Tibial artery (tissue), 4 donors: ENCODE measurements at regions not wholly inside any gene's neighbourhood (a gene's known extent, or its start where the extent isn't known, plus 50 kb on each side); places are given as distances from the start of the nearest gene placed in this dataset.

Experiments
- DNase-seq, 2 donors: peaks; one replicate each; pipeline ENCODE4 v3.0.0-alpha.2; 2019
- H3K27ac ChIP-seq, 2 donors: fragments of 200-600 bp; sonication (generic) in 1 of 2; 1 replicate in 1 of 2; 2 replicates in 1 of 2; pipeline ENCODE4 v1.5.1; 2018 to 2019; ENCODE audit warnings: mild to moderate bottlenecking in 1 of 2
- H3K27me3 ChIP-seq, 2 donors: fragments of 200-600 bp; sonication (generic) in 1 of 2; one replicate each; pipeline versions ENCODE4 v1.5.1 to v1.6.0; 2016 to 2019
- H3K36me3 ChIP-seq, 3 donors: fragments of 200-600 bp; sonication (generic) in 2 of 3; one replicate each; pipeline ENCODE4 v1.5.1; 2016 to 2019; ENCODE audit warnings: mild to moderate bottlenecking in 2 of 3
- H3K4me1 ChIP-seq, 4 donors: fragments of 200-600 bp; sonication (generic) in 2 of 4; 1 replicate in 3 of 4; 2 replicates in 1 of 4; pipeline ENCODE4 v1.5.1; 2016 to 2019
- H3K4me3 ChIP-seq, 2 donors: fragments of 200-600 bp; sonication (generic) in 1 of 2; 1 replicate in 1 of 2; 2 replicates in 1 of 2; pipeline ENCODE4 v1.5.1; 2018 to 2019; ENCODE audit warnings: mild to moderate bottlenecking in 2 of 2
- H3K9me3 ChIP-seq, 3 donors: fragments of 200-600 bp; sonication (generic) in 1 of 3; one replicate each; pipeline ENCODE4 v1.5.1; 2016 to 2019
- CTCF ChIP-seq, 2 experiments: fragments of 200-600 bp in 1 of 2; fragments of 450-650 bp in 1 of 2; IDR thresholded peaks; one replicate each; pipeline ENCODE4 v1.5.1; 2017 to 2019; ENCODE audit warnings: antibody characterized with exemption in 2 of 2, mild to moderate bottlenecking in 1 of 2, moderate library complexity in 1 of 2
- intact Hi-C: fragments of 100-400 bp; cut with DNase I; formaldehyde crosslinking; loops from one replicate; pipeline ENCODE4 v1.15.0; 2023; ENCODE audit warnings: low total_unique reads

GRCh38 chr10:85012305-85012704, 683.9 kb downstream of the CCSER2 start:
- Histone ChIP-seq H3K27ac (no peak overlapping the region), H3K36me3 (no peaks in the 10 kb centered on the region), H3K4me1 (no peaks in the 10 kb centered on the region), H3K9me3 (no peaks in the 10 kb centered on the region), H3K4me3 (no peak overlapping the region), H3K27me3 (no peaks in the 10 kb centered on the region)
- no peak for DNase-seq
- intact Hi-C loops, result no loop called here
- no peak for TF ChIP-seq CTCF (IDR thresholded peaks at IDR 0.05)

- intact Hi-C loops, result no loop called here
- no peak for DNase-seq
- H3K4me3 ChIP-seq, result no peak overlapping the region
- no peak for TF ChIP-seq CTCF (IDR thresholded peaks at IDR 0.05)
- H3K4me1 ChIP-seq, result no peaks in the 10 kb centered on the region
- peaks cover 0 to 3% (median 0%) of the 10 kb centered on the region in 3 donors for H3K9me3 ChIP-seq
- H3K36me3 ChIP-seq, result no peaks in the 10 kb centered on the region
- no peak overlapping the region for H3K27ac ChIP-seq
- no peaks in the 10 kb centered on the region for H3K27me3 ChIP-seq
Measured at GRCh38 chr10:85026878-85027467, 698.6 kb downstream of the CCSER2 start.

- no peak overlapping the region for H3K4me3 ChIP-seq
- H3K9me3 ChIP-seq, result peaks cover 0 to 3% (median 0%) of the 10 kb centered on the region in 3 donors
- no peak for DNase-seq
- no peaks in the 10 kb centered on the region for H3K36me3 ChIP-seq
- no peaks in the 10 kb centered on the region for H3K4me1 ChIP-seq
- H3K27me3 ChIP-seq, result no peaks in the 10 kb centered on the region
- TF ChIP-seq CTCF (IDR thresholded peaks at IDR 0.05), result no peak
- no peak overlapping the region for H3K27ac ChIP-seq
- intact Hi-C loops, result no loop called here
Measured at GRCh38 chr10:85032981-85033380, 704.6 kb downstream of the CCSER2 start.

GRCh38 chr10:85036661-85037060, 708.3 kb downstream of the CCSER2 start:
- H3K36me3 ChIP-seq, result no peaks in the 10 kb centered on the region
- H3K27me3 ChIP-seq, result no peaks in the 10 kb centered on the region
- H3K27ac ChIP-seq, result no peak overlapping the region
- peaks cover 0 to 13% (median 0%) of the 10 kb centered on the region in 3 donors for H3K9me3 ChIP-seq
- no peak for DNase-seq
- intact Hi-C loops, result no loop called here
- no peak overlapping the region for H3K4me3 ChIP-seq
- TF ChIP-seq CTCF (IDR thresholded peaks at IDR 0.05), result no peak
- H3K4me1 ChIP-seq, result no peaks in the 10 kb centered on the region

GRCh38 chr10:85039311-85039710, 710.9 kb downstream of the CCSER2 start:
- Histone ChIP-seq H3K36me3 (no peaks in the 10 kb centered on the region), H3K4me1 (no peaks in the 10 kb centered on the region), H3K4me3 (no peak overlapping the region), H3K9me3 (peaks cover 0 to 13% (median 0%) of the 10 kb centered on the region in 3 donors), H3K27me3 (no peaks in the 10 kb centered on the region), H3K27ac (no peak overlapping the region)
- no peak for TF ChIP-seq CTCF (IDR thresholded peaks at IDR 0.05)
- intact Hi-C loops, result no loop called here
- no peak for DNase-seq

- H3K27ac ChIP-seq, result no peak overlapping the region
- H3K9me3 ChIP-seq, result peaks cover 0 to 13% (median 0%) of the 10 kb centered on the region in 3 donors
- no peaks in the 10 kb centered on the region for H3K27me3 ChIP-seq
- DNase-seq, result no peak
- H3K4me1 ChIP-seq, result no peaks in the 10 kb centered on the region
- intact Hi-C loops, result no loop called here
- H3K36me3 ChIP-seq, result no peaks in the 10 kb centered on the region
- TF ChIP-seq CTCF (IDR thresholded peaks at IDR 0.05), result no peak
- H3K4me3 ChIP-seq, result no peak overlapping the region
Measured at GRCh38 chr10:85043207-85043606, 714.8 kb downstream of the CCSER2 start.
